Activated CD4-positive, alpha-beta T cell treated with anti-CD3 and anti-CD28 coated beads for 36 hours (primary cell): ENCODE measurements at regions not wholly inside any gene's neighbourhood (a gene's known extent, or its start where the extent isn't known, plus 50 kb on each side); places are given as distances from the start of the nearest gene placed in this dataset.
"Not testable (repeated sequence)": the region's sequence is repeated elsewhere in the genome, so short reads cannot be mapped to it uniquely, and the experiment has no call there.

Source experiments
- ATAC-seq: fragments of 200-7000 bp; cut with Tn5 transposase; one replicate; pipeline ENCODE4 v1.10.0; 2021; ENCODE audit warnings: mild to moderate bottlenecking, moderate library complexity
- CTCF ChIA-PET: fragments of 350-600 bp; sonication (Branson Sonifier 250); formaldehyde crosslinking; loops from one replicate; lab custom pipeline; 2021; ENCODE audit warnings: antibody characterized with exemption; lab: Charles Lee
- POLR2A ChIA-PET: fragments of 350-600 bp; sonication (Branson Sonifier 250); formaldehyde crosslinking; loops from one replicate; lab custom pipeline; 2021; ENCODE audit warnings: antibody characterized with exemption, inconsistent platforms; lab: Charles Lee
- DNase-seq: peaks from one replicate; pipeline ENCODE4 v3.0.0-alpha.2; 2020
- H3K27ac Mint-ChIP-seq: one replicate; pipeline ENCODE4 v1.8.0; 2021; ENCODE audit warnings: mixed read lengths
- H3K27me3 Mint-ChIP-seq: one replicate; pipeline ENCODE4 v1.8.0; 2021; ENCODE audit warnings: mixed read lengths
- H3K36me3 Mint-ChIP-seq: one replicate; pipeline ENCODE4 v1.8.0; 2021; ENCODE audit warnings: low read depth, mixed read lengths
- H3K4me1 Mint-ChIP-seq: one replicate; pipeline ENCODE4 v1.8.0; 2021; ENCODE audit warnings: mixed read lengths
- H3K4me3 Mint-ChIP-seq: one replicate; pipeline ENCODE4 v1.8.0; 2021; ENCODE audit warnings: mild to moderate bottlenecking, moderate library complexity, mixed read lengths
- H3K9me3 Mint-ChIP-seq: one replicate; pipeline ENCODE4 v1.8.0; 2021; ENCODE audit warnings: low read depth, mixed read lengths
- intact Hi-C, 2 experiments: fragments of 100-400 bp; cut with DNase I in 1 of 2; cut with micrococcal nuclease in 1 of 2; formaldehyde crosslinking; loops; one replicate each; pipeline versions ENCODE4 v1.14.2 to v1.15.1; 2022 to 2024; cut with DNase I, micrococcal nuclease

GRCh38 chr5:13382232-13382631 lies 562.3 kb downstream of the DNAH5 start:
- no peaks in the 10 kb centered on the region for H3K4me1 Mint-ChIP-seq
- intact Hi-C loops, result no loop called here
- H3K36me3 Mint-ChIP-seq, result no peaks in the 10 kb centered on the region
- POLR2A ChIA-PET, result no interaction called here
- no peaks in the 10 kb centered on the region for H3K27me3 Mint-ChIP-seq
- peaks cover 9% of the 10 kb centered on the region for H3K9me3 Mint-ChIP-seq
- H3K27ac Mint-ChIP-seq, result no peak overlapping the region
- H3K4me3 Mint-ChIP-seq, result no peak overlapping the region
- ATAC-seq (no peak), DNase-seq (no peak)
- CTCF ChIA-PET, result no interaction called here

GRCh38 chr5:13378091-13378490 lies 566.4 kb downstream of the DNAH5 start:
- H3K4me3 Mint-ChIP-seq, result no peak overlapping the region
- POLR2A ChIA-PET, result no interaction called here
- no peak overlapping the region for H3K27ac Mint-ChIP-seq
- H3K27me3 Mint-ChIP-seq, result no peaks in the 10 kb centered on the region
- DNase-seq, result no peak
- ATAC-seq, result no peak
- no peaks in the 10 kb centered on the region for H3K36me3 Mint-ChIP-seq
- intact Hi-C loops, result no loop called here
- H3K9me3 Mint-ChIP-seq, result peaks cover 3% of the 10 kb centered on the region
- CTCF ChIA-PET, result no interaction called here
- no peaks in the 10 kb centered on the region for H3K4me1 Mint-ChIP-seq

DNA sequence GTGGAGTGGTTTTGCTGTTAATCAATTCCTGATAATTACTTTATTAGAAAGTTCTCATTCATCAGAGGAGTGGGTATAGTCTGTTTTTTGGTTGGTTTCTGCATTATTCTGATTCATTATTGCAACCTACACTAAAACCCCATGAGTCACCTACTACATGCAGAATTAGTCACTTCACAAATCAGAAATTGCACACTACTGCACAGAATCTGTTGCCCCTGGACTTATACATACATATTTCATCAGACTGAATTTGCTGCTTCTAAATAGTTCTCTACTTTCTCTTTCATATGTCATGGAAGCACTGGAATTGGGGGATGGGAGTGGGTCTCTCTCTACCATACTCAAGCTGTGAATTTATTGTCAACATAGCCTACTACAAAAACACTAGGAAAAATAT lies 585.1 kb downstream of the DNAH5 start:
- Mint-ChIP-seq H3K4me1 (no peaks in the 10 kb centered on the region), H3K27ac (no peak overlapping the region), H3K4me3 (no peak overlapping the region), H3K27me3 (no peaks in the 10 kb centered on the region), H3K9me3 (peaks cover 3% of the 10 kb centered on the region), H3K36me3 (no peaks in the 10 kb centered on the region)
- intact Hi-C loops, result no loop called here
- ATAC-seq, result no peak
- CTCF ChIA-PET, result no interaction called here
- POLR2A ChIA-PET, result no interaction called here
- no peak for DNase-seq

DNA sequence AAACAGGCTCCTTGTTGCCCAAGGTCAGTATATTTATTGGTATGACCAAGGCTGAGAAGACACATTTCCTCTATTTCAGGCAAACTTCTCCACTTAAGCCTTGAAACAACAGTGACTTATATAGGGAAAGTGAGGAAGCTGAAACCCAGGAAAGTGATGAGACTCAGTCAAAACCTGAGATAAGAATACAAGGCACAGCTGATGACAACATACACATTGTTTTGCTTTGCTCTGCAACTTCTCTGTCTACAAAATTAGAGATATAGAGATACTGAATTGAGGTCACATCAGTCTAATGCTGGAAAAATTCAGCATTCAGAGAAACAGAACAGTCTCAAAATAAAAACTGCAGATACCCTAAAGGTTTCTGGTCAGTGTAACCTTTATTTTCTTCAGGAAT lies 586.1 kb downstream of the DNAH5 start:
- no peaks in the 10 kb centered on the region for H3K36me3 Mint-ChIP-seq
- POLR2A ChIA-PET, result no interaction called here
- no peak overlapping the region for H3K4me3 Mint-ChIP-seq
- ATAC-seq (no peak), DNase-seq (no peak)
- H3K27ac Mint-ChIP-seq, result no peak overlapping the region
- H3K4me1 Mint-ChIP-seq, result no peaks in the 10 kb centered on the region
- H3K27me3 Mint-ChIP-seq, result no peaks in the 10 kb centered on the region
- H3K9me3 Mint-ChIP-seq, result peaks cover 8% of the 10 kb centered on the region
- CTCF ChIA-PET, result no interaction called here
- intact Hi-C loops, result no loop called here

DNA sequence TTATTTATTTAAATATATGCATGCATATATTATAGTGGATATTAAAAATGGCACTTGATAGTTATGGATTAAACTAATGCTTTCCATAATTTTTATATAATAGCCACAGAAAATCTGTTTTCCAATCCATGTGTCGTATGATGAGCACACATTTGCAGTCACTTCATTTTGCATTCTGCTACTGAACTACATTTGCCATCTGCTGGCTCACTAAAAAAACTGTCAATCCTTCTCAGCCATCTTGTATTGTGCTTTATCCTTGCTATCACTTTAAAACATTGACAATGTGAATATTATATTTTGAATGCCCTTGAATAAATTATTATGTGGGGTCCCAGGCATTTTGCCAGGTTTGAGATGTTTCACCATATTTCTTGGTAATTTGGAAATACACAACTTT lies 586.6 kb downstream of the DNAH5 start:
- H3K4me1 Mint-ChIP-seq, result no peaks in the 10 kb centered on the region

GRCh38 chr5:13356226-13356625 lies 588.3 kb downstream of the DNAH5 start:
- Mint-ChIP-seq H3K27me3 (no peaks in the 10 kb centered on the region), H3K36me3 (no peaks in the 10 kb centered on the region), H3K9me3 (peaks cover 12% of the 10 kb centered on the region), H3K4me3 (no peak overlapping the region), H3K4me1 (no peaks in the 10 kb centered on the region), H3K27ac (no peak overlapping the region)
- ChIA-PET CTCF (interaction anchor here (0.6 kb wide), 1 partner anchor 633 kb away, joined by 3 read pairs; no protein-coding TSS in a partner anchor), POLR2A (no interaction called here)
- DNase-seq (no peak), ATAC-seq (no peak)
- intact Hi-C loops, result no loop called here

More for the DNA sequence above, 586.6 kb downstream of the DNAH5 start:
- DNase-seq (no peak), ATAC-seq (no peak)
- peaks cover 8% of the 10 kb centered on the region for H3K9me3 Mint-ChIP-seq
- H3K27me3 Mint-ChIP-seq, result no peaks in the 10 kb centered on the region
- no peak overlapping the region for H3K27ac Mint-ChIP-seq
- CTCF ChIA-PET, result no interaction called here
- intact Hi-C loops, result no loop called here
- H3K36me3 Mint-ChIP-seq, result no peaks in the 10 kb centered on the region
- POLR2A ChIA-PET, result no interaction called here
- no peak overlapping the region for H3K4me3 Mint-ChIP-seq

- DNase-seq (no peak), ATAC-seq (no peak)
- no peaks in the 10 kb centered on the region for H3K27me3 Mint-ChIP-seq
- ChIA-PET POLR2A (no interaction called here), CTCF (no interaction called here)
- H3K4me3 Mint-ChIP-seq, result no peak overlapping the region
- H3K4me1 Mint-ChIP-seq, result no peaks in the 10 kb centered on the region
- H3K9me3 Mint-ChIP-seq, result peaks cover 15% of the 10 kb centered on the region
- H3K36me3 Mint-ChIP-seq, result no peaks in the 10 kb centered on the region
- no peak overlapping the region for H3K27ac Mint-ChIP-seq
- intact Hi-C loops, result no loop called here
Measured at GRCh38 chr5:13354611-13355010, 589.9 kb downstream of the DNAH5 start.

DNA sequence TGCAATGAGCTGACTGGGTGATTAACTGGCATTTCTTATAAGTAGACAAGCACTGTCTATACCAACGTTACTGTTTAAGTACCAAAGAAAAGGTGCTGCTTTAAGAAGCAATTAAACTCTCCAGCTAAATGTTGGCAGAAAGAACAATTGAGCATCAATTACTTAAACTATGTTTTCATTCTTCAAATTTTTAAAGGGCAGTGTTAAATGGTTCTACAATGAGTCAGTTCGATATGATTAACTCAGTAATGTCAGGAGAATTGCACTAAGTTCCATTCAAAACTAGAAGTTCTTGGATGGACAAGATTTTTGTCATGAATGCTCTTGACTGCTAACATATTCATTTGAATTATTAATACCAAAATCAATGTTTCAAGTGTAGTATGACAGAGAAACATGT lies 593.7 kb downstream of the DNAH5 start:
- DNase-seq (no peak), ATAC-seq (no peak)
- no peaks in the 10 kb centered on the region for H3K4me1 Mint-ChIP-seq
- H3K4me3 Mint-ChIP-seq, result no peak overlapping the region
- H3K27me3 Mint-ChIP-seq, result no peaks in the 10 kb centered on the region
- ChIA-PET CTCF (interaction anchor here (0.6 kb wide), 1 partner anchor 155 kb away, joined by 3 read pairs; no protein-coding TSS in a partner anchor), POLR2A (no interaction called here)
- peaks cover 15% of the 10 kb centered on the region for H3K9me3 Mint-ChIP-seq
- H3K36me3 Mint-ChIP-seq, result no peaks in the 10 kb centered on the region
- H3K27ac Mint-ChIP-seq, result no peak overlapping the region
- intact Hi-C loops, result no loop called here

DNA sequence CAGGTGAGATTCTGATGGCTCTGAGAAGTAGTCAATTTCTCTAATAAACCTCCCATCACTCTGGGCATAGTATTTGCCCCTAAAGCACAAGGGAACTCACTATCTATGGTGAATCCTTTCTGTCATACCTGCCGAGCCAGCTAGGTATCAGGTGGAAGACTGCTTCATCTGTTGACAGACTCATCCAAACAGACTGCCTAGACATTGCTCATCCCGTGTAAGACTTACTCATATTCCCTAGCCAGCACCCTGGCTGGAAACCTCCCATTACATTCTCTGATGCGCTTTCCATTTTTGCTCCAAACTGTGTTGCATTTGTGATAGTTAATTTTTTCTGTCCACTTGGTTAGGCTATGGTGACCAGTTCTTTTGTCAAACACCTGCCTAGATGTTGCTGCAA lies 595.9 kb downstream of the DNAH5 start:
- POLR2A ChIA-PET, result no interaction called here
- Mint-ChIP-seq H3K4me1 (no peaks in the 10 kb centered on the region), H3K27me3 (no peaks in the 10 kb centered on the region), H3K27ac (no peak overlapping the region), H3K4me3 (no peak overlapping the region), H3K9me3 (peaks cover 8% of the 10 kb centered on the region), H3K36me3 (no peaks in the 10 kb centered on the region)
- DNase-seq (no peak), ATAC-seq (no peak)
- intact Hi-C loops, result no loop called here
- CTCF ChIA-PET, result interaction anchor here (0.6 kb wide), 1 partner anchor 12 kb away, joined by 3 read pairs; no protein-coding TSS in a partner anchor

- intact Hi-C loops, result no loop called here
- Mint-ChIP-seq H3K4me3 (no peak overlapping the region), H3K9me3 (peaks cover 12% of the 10 kb centered on the region), H3K27me3 (no peaks in the 10 kb centered on the region), H3K27ac (no peak overlapping the region), H3K4me1 (no peaks in the 10 kb centered on the region), H3K36me3 (no peaks in the 10 kb centered on the region)
- ChIA-PET POLR2A (no interaction called here), CTCF (no interaction called here)
- ATAC-seq (no peak), DNase-seq (no peak)
Measured at GRCh38 chr5:13346401-13346800, 598.1 kb downstream of the DNAH5 start.

DNA sequence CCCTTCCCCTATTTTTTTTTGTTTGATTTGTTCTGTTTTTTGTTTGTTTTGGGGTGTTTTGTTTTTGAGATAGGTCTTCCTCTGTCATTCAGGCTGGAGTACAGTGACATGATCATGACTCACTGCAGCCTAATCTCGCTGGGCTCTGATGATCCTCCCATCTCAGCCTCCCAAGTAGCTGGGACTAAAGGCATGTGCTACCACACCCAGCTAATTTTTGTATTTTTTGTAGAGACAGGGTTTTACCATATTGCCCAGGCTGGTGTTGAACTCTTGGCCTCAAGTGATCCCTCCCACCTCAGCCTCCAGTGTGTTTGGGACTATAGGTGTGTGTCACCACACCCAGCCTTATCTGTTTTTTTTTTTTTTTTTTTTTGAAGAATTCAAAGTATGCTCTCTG lies 605.4 kb downstream of the DNAH5 start:
- no peak overlapping the region for H3K4me3 Mint-ChIP-seq
- POLR2A ChIA-PET, result no interaction called here

DNA sequence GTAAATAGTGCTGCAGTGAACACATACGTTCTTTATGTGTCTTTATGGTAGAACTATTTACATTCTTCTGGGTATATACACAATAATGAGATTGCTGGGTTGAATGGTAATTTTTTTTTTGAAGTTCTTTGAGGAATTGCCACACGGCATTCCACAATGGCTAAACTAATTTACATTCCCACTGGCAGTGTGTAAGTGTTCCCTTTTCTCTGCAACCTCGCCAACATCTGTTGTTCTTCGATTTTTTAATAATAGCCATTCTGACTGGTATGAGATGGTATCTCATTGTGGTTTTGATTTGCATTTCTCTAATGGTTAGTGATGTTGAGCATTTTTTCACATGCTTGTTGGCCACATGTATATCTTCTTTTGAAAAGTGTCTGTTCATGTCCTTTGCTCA lies 609.5 kb downstream of the DNAH5 start:
- H3K27ac Mint-ChIP-seq, CTCF ChIA-PET, H3K27me3 Mint-ChIP-seq, H3K4me1 Mint-ChIP-seq, H3K36me3 Mint-ChIP-seq, intact Hi-C loops, ATAC-seq, DNase-seq, H3K4me3 Mint-ChIP-seq, POLR2A ChIA-PET: not testable (repeated sequence)
- H3K9me3 Mint-ChIP-seq, result peaks cover 11% of the 10 kb centered on the region

More for the DNA sequence above, 605.4 kb downstream of the DNAH5 start:
- Mint-ChIP-seq H3K4me1 (no peaks in the 10 kb centered on the region), H3K9me3 (peaks cover 27% of the 10 kb centered on the region), H3K27ac (no peak overlapping the region), H3K36me3 (no peaks in the 10 kb centered on the region), H3K27me3 (no peaks in the 10 kb centered on the region)
- CTCF ChIA-PET, result no interaction called here
- intact Hi-C loops, result no loop called here
- ATAC-seq (no peak), DNase-seq (no peak)

DNA sequence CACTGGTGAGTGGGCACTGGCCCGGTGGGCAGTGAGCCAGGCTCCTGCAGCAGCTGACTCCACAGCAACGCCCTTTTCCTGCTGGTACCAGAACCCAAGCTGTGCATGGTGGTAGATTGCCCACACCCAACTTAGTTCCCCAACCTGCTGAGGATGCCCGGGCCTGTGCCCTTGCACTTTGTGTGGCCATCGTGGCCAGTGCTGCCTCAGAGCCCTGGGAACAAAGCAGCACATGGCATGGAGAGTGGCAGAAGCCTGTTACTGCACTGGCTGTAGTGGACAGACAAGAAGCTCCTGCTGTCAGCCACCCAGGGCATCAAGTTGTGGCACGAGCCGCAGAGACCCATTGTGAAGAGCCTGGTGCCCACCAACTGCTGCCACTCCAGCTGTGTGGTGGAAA lies 612.9 kb downstream of the DNAH5 start:
- Mint-ChIP-seq H3K27ac (no peak overlapping the region), H3K36me3 (no peaks in the 10 kb centered on the region), H3K4me3 (no peak overlapping the region), H3K9me3 (peaks cover 8% of the 10 kb centered on the region), H3K27me3 (no peaks in the 10 kb centered on the region), H3K4me1 (no peaks in the 10 kb centered on the region)
- no peak for ATAC-seq
- POLR2A ChIA-PET, result no interaction called here
- DNase-seq, result no peak
- intact Hi-C loops, result no loop called here
- CTCF ChIA-PET, result no interaction called here
